Glutamatergic neuron (in vitro differentiated cells): ENCODE measurements at regions not wholly inside any gene's neighbourhood (a gene's known extent, or its start where the extent isn't known, plus 50 kb on each side); places are given as distances from the start of the nearest gene placed in this dataset.

ENCODE experiments used
- DNase-seq: peaks from one replicate; pipeline ENCODE4 v3.0.0; 2022
- H3K27ac Mint-ChIP-seq: one replicate; pipeline ENCODE4 v1.8.0; 2020; ENCODE audit warnings: mild to moderate bottlenecking, mixed read lengths, inconsistent platforms; ENCODE audit not compliant: unreplicated experiment
- H3K27me3 Mint-ChIP-seq: one replicate; pipeline ENCODE4 v1.8.0; 2020; ENCODE audit warnings: mild to moderate bottlenecking, moderate library complexity, mixed read lengths, inconsistent platforms; ENCODE audit not compliant: unreplicated experiment
- H3K36me3 Mint-ChIP-seq: one replicate; pipeline ENCODE4 v1.8.0; 2020; ENCODE audit warnings: mild to moderate bottlenecking, mixed read lengths, inconsistent platforms; ENCODE audit not compliant: unreplicated experiment
- H3K4me1 Mint-ChIP-seq: one replicate; pipeline ENCODE4 v1.8.0; 2020; ENCODE audit warnings: mild to moderate bottlenecking, low read depth, mixed read lengths, inconsistent platforms; ENCODE audit not compliant: unreplicated experiment
- H3K4me3 Mint-ChIP-seq: one replicate; pipeline ENCODE4 v1.8.0; 2020; ENCODE audit warnings: mild to moderate bottlenecking, mixed read lengths, inconsistent platforms; ENCODE audit not compliant: unreplicated experiment
- H3K9me3 Mint-ChIP-seq: one replicate; pipeline ENCODE4 v1.8.0; 2020; ENCODE audit warnings: mild to moderate bottlenecking, moderate library complexity, mixed read lengths, inconsistent platforms; ENCODE audit not compliant: unreplicated experiment
- TF ChIP-seq, protein P1 (sequence below): fragments of 200-600 bp; sonication (generic); IDR thresholded peaks from one replicate; pipeline ENCODE4 v1.5.0; 2021; ENCODE audit not compliant: partially characterized antibody, unreplicated experiment

- H3K4me3 Mint-ChIP-seq: no peak overlapping the region
- H3K36me3 Mint-ChIP-seq: peaks cover 12% of the 10 kb centered on the region
- H3K27ac Mint-ChIP-seq: no peak overlapping the region
- TF ChIP-seq, protein P1, sequence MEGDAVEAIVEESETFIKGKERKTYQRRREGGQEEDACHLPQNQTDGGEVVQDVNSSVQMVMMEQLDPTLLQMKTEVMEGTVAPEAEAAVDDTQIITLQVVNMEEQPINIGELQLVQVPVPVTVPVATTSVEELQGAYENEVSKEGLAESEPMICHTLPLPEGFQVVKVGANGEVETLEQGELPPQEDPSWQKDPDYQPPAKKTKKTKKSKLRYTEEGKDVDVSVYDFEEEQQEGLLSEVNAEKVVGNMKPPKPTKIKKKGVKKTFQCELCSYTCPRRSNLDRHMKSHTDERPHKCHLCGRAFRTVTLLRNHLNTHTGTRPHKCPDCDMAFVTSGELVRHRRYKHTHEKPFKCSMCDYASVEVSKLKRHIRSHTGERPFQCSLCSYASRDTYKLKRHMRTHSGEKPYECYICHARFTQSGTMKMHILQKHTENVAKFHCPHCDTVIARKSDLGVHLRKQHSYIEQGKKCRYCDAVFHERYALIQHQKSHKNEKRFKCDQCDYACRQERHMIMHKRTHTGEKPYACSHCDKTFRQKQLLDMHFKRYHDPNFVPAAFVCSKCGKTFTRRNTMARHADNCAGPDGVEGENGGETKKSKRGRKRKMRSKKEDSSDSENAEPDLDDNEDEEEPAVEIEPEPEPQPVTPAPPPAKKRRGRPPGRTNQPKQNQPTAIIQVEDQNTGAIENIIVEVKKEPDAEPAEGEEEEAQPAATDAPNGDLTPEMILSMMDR: no peak
- no peaks in the 10 kb centered on the region for H3K9me3 Mint-ChIP-seq
- DNase-seq: no peak
- no peaks in the 10 kb centered on the region for H3K4me1 Mint-ChIP-seq
- peaks cover 3% of the 10 kb centered on the region for H3K27me3 Mint-ChIP-seq
Observed at GRCh38 chr1:30295674-30296073, 427.7 kb downstream of the MATN1 start.

DNA sequence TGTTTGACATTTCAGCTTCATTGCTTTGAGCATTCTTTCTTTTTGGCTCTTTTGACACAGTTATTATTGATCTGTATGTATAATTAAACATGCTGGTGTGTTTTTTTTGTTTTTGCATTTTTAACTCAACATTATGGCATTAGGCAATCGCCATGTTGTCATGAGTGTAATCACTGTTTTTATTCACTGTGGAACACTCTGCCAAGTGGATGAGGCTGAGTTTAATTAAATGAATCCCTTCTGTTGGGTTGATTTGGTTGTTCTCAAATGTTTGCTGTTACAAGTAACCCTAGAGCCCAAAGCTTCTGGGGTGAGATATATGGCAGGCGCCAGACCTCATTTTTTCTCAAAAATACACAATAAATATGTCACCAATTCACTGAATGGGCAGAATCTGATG lies 428.1 kb downstream of the MATN1 start:
- no peak overlapping the region for H3K4me3 Mint-ChIP-seq
- DNase-seq: no peak
- H3K27ac Mint-ChIP-seq: no peak overlapping the region
- TF ChIP-seq, protein P1: no peak
- peaks cover 3% of the 10 kb centered on the region for H3K27me3 Mint-ChIP-seq
- peaks cover 12% of the 10 kb centered on the region for H3K36me3 Mint-ChIP-seq
- no peaks in the 10 kb centered on the region for H3K9me3 Mint-ChIP-seq
- H3K4me1 Mint-ChIP-seq: no peaks in the 10 kb centered on the region

GRCh38 chr1:30294508-30294907 lies 428.9 kb downstream of the MATN1 start:
- no peaks in the 10 kb centered on the region for H3K9me3 Mint-ChIP-seq
- DNase-seq: no peak
- H3K27ac Mint-ChIP-seq: no peak overlapping the region
- TF ChIP-seq, protein P1: no peak
- H3K36me3 Mint-ChIP-seq: peaks cover 12% of the 10 kb centered on the region
- H3K4me3 Mint-ChIP-seq: no peak overlapping the region
- H3K4me1 Mint-ChIP-seq: no peaks in the 10 kb centered on the region
- peaks cover 1% of the 10 kb centered on the region for H3K27me3 Mint-ChIP-seq

DNA sequence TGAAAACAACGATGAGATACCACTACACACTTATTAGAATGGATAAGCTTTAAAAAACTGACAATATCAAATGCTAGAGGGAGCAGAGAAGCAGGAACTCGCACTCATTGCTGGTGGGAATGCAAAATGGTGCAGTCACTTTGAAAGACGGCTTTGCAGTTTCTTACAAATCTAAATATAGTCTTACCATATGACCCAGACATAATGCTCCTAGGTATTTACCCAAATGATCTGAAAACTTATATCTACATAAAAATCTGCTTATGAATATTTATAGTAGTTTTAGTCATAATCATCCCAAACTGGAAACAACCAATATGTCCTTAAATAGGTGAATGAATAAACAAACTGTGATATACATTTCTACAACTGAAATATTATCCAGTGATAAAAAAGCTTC lies 430.9 kb downstream of the MATN1 start:
- Mint-ChIP-seq H3K4me1 (no peaks in the 10 kb centered on the region), H3K4me3 (no peak overlapping the region), H3K9me3 (no peaks in the 10 kb centered on the region), H3K36me3 (peaks cover 7% of the 10 kb centered on the region), H3K27ac (no peak overlapping the region), H3K27me3 (peaks cover 3% of the 10 kb centered on the region)
- TF ChIP-seq, protein P1: no peak
- no peak for DNase-seq

GRCh38 chr1:30291526-30291925 lies 431.9 kb downstream of the MATN1 start:
- no peak overlapping the region for H3K4me3 Mint-ChIP-seq
- H3K27me3 Mint-ChIP-seq: peaks cover 3% of the 10 kb centered on the region
- no peak overlapping the region for H3K27ac Mint-ChIP-seq

More at GRCh38 chr1:30291526-30291925, 431.9 kb downstream of the MATN1 start:
- no peaks in the 10 kb centered on the region for H3K9me3 Mint-ChIP-seq
- H3K36me3 Mint-ChIP-seq: no peaks in the 10 kb centered on the region
- TF ChIP-seq, protein P1: no peak
- H3K4me1 Mint-ChIP-seq: no peaks in the 10 kb centered on the region
- DNase-seq: no peak
